22Rv1 (cell line): ENCODE measurements at regions not wholly inside any gene's neighbourhood (a gene's known extent, or its start where the extent isn't known, plus 50 kb on each side); places are given as distances from the start of the nearest gene placed in this dataset.
A peak's percentile ranks its signal among the peaks of the same experiment; 100 is the strongest.

Experiments used
- H3K27ac ChIP-seq: fragments of 450-650 bp; 2 replicates; pipeline ENCODE4 v1.5.1; 2017
- ZFX ChIP-seq: fragments of 450-650 bp; IDR thresholded peaks from 2 replicates; pipeline ENCODE4 v1.6.1; 2017; ENCODE audit warnings: antibody characterized with exemption, borderline replicate concordance
- TF ChIP-seq, protein P1 (sequence below): fragments of 450-650 bp; IDR thresholded peaks from 2 replicates; pipeline ENCODE4 v1.5.1; 2017; ENCODE audit warnings: mild to moderate bottlenecking

DNA sequence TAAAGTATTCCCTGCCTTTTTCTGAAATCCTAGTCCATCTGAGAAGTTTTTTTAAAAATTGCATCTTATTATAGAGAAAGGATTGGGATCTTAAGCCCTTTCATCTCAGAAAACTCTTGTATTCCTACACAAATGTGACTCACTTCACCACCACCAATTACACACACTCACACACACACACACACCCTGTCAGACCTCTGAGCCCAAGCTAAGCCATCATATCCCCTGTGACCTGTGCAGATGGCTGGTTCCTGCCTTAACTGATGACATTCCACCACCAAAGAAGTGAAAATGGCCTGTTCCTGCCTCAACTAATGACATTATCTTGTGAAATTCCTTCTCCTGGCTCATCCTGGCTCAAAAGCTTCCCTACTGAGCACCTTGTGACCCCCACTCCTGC is 1181.9 kb downstream of the ROBO2 start:
- no peak overlapping the region for H3K27ac ChIP-seq
- TF ChIP-seq ZFX, result no peak
- TF ChIP-seq, protein P1, sequence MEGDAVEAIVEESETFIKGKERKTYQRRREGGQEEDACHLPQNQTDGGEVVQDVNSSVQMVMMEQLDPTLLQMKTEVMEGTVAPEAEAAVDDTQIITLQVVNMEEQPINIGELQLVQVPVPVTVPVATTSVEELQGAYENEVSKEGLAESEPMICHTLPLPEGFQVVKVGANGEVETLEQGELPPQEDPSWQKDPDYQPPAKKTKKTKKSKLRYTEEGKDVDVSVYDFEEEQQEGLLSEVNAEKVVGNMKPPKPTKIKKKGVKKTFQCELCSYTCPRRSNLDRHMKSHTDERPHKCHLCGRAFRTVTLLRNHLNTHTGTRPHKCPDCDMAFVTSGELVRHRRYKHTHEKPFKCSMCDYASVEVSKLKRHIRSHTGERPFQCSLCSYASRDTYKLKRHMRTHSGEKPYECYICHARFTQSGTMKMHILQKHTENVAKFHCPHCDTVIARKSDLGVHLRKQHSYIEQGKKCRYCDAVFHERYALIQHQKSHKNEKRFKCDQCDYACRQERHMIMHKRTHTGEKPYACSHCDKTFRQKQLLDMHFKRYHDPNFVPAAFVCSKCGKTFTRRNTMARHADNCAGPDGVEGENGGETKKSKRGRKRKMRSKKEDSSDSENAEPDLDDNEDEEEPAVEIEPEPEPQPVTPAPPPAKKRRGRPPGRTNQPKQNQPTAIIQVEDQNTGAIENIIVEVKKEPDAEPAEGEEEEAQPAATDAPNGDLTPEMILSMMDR, result no peak

GRCh38 chr3:78235841-78236240 is 1195.9 kb downstream of the ROBO2 start:
- H3K27ac ChIP-seq, result no peak overlapping the region
- TF ChIP-seq, protein P1, result no peak
- TF ChIP-seq ZFX, result no peak

- TF ChIP-seq, protein P1, result no peak
- TF ChIP-seq ZFX, result no peak
- H3K27ac ChIP-seq, result no peak overlapping the region
These were observed 1198.9 kb downstream of the ROBO2 start for GRCh38 chr3:78238811-78239210.

GRCh38 chr3:78242724-78243123 is 1202.8 kb downstream of the ROBO2 start:
- no peak overlapping the region for H3K27ac ChIP-seq
- no peak for TF ChIP-seq ZFX
- TF ChIP-seq, protein P1, result no peak

- no peak overlapping the region for H3K27ac ChIP-seq
- TF ChIP-seq, protein P1, result no peak
- no peak for TF ChIP-seq ZFX
These were observed 1204.2 kb downstream of the ROBO2 start for GRCh38 chr3:78244136-78244535.

DNA sequence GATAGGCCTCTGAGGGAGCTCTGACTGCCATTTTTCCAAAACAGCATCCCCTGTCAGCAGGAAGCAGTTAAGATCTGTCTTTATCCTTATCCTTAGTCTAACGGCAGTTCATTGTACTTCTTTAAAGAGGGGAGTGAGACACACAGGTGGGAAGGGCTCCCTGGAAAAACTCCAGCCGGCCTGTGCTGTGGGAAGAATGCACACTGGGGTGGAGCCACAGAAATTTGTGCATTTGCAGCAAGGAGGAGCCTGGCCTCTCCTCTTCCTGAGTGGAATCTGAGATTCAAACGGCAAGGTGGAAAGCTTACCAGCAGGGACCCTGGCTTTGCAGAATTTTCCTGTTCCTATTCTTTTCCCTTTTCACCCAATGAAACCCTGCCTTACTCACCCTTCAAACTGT is 1209.4 kb downstream of the ROBO2 start:
- H3K27ac ChIP-seq, result no peak overlapping the region
- TF ChIP-seq ZFX, result no peak
- TF ChIP-seq, protein P1, result no peak

- H3K27ac ChIP-seq, result peak overlapping the region; percentile 53
- TF ChIP-seq, protein P1, result no peak
These were observed 1214.0 kb downstream of the ROBO2 start for GRCh38 chr3:78253860-78254259.
